Testis (tissue), 2 donors: ENCODE measurements at regions not wholly inside any gene's neighbourhood (a gene's known extent, or its start where the extent isn't known, plus 50 kb on each side); places are given as distances from the start of the nearest gene placed in this dataset.

Experiments
- POLR2A ChIP-seq: fragments of 450-650 bp; IDR thresholded peaks from one replicate; pipeline ENCODE4 v1.6.1; 2017; ENCODE audit warnings: antibody characterized with exemption, mild to moderate bottlenecking, moderate library complexity
- TF ChIP-seq, protein P1 (sequence below), 3 experiments: fragments of 450-650 bp in 2 of 3; fragments of 200-600 bp in 1 of 3; sonication (generic) in 1 of 3; IDR thresholded peaks; one replicate each; pipeline ENCODE4 v1.5.1; 2016 to 2019; ENCODE audit warnings: antibody characterized with exemption in 3 of 3, mild to moderate bottlenecking in 2 of 3, moderate library complexity in 1 of 3

DNA sequence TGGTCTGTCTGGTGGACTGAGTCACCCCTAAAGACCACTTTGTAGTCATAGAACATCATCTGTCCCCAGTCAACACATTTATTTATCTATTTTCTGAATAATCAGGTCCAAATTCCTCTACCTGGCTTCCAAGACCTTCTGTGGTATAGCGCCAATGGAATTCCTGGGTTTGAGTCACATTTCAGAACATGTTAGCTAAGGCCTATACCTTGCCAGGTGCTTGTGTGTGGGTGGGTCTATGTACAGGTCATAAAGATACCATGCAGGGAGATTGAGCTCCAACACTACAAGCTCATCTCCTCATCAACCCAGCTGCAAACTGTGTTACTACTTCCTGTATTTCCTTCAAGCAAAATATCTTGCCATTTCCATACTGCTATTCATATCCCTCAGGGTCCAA, 113.3 kb downstream of the TRAPPC11 start:
- TF ChIP-seq, protein P1, sequence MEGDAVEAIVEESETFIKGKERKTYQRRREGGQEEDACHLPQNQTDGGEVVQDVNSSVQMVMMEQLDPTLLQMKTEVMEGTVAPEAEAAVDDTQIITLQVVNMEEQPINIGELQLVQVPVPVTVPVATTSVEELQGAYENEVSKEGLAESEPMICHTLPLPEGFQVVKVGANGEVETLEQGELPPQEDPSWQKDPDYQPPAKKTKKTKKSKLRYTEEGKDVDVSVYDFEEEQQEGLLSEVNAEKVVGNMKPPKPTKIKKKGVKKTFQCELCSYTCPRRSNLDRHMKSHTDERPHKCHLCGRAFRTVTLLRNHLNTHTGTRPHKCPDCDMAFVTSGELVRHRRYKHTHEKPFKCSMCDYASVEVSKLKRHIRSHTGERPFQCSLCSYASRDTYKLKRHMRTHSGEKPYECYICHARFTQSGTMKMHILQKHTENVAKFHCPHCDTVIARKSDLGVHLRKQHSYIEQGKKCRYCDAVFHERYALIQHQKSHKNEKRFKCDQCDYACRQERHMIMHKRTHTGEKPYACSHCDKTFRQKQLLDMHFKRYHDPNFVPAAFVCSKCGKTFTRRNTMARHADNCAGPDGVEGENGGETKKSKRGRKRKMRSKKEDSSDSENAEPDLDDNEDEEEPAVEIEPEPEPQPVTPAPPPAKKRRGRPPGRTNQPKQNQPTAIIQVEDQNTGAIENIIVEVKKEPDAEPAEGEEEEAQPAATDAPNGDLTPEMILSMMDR (IDR thresholded peaks at IDR 0.05), result no peak
- TF ChIP-seq POLR2A, result no peak
